ENCODE measurements at regions not wholly inside any gene's neighbourhood (a gene's known extent, or its start where the extent isn't known, plus 50 kb on each side); places are given as distances from the start of the nearest gene placed in this dataset.

DNA sequence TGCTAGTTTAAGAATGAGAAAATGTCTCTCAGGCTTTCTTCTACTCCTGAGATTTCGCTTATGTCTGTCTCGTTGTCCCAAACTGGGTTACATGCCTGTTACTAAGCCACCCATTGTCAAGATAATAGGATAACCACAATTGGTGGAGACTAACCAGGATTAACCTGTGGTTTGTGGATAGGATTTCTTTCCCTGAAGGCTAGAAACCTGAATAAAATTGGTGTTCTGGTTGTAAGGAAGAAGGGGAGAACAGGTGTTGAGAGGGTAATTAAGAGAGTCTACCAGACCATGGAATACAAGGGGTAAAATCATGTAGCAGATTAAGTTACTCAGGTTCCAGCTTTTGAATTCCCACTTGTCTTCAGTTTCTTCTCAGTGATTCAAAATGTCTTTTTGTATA, 225.4 kb downstream of the CPE start:
- TF ChIP-seq, protein P1, sequence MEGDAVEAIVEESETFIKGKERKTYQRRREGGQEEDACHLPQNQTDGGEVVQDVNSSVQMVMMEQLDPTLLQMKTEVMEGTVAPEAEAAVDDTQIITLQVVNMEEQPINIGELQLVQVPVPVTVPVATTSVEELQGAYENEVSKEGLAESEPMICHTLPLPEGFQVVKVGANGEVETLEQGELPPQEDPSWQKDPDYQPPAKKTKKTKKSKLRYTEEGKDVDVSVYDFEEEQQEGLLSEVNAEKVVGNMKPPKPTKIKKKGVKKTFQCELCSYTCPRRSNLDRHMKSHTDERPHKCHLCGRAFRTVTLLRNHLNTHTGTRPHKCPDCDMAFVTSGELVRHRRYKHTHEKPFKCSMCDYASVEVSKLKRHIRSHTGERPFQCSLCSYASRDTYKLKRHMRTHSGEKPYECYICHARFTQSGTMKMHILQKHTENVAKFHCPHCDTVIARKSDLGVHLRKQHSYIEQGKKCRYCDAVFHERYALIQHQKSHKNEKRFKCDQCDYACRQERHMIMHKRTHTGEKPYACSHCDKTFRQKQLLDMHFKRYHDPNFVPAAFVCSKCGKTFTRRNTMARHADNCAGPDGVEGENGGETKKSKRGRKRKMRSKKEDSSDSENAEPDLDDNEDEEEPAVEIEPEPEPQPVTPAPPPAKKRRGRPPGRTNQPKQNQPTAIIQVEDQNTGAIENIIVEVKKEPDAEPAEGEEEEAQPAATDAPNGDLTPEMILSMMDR (IDR thresholded peaks at IDR 0.05): no peak
- TF ChIP-seq POLR2A (IDR thresholded peaks at IDR 0.05): no peak

All from lower leg skin (tissue), 3 donors.